ENCODE measurements at regions not wholly inside any gene's neighbourhood (a gene's known extent, or its start where the extent isn't known, plus 50 kb on each side); places are given as distances from the start of the nearest gene placed in this dataset.

- TF ChIP-seq EZH2phosphoT487 (IDR thresholded peaks at IDR 0.05; ENCODE audit: insufficient read depth, low read depth), result no peak
- TF ChIP-seq EZH2 (IDR thresholded peaks at IDR 0.05; ENCODE audit: insufficient read depth, poor library complexity, severe bottlenecking), result no peak
These were observed 61.6 kb upstream of the CTNNB1 start for GRCh38 chr3:41137686-41138111.
